Naive thymus-derived CD4-positive, alpha-beta T cell (primary cell): ENCODE measurements at regions not wholly inside any gene's neighbourhood (a gene's known extent, or its start where the extent isn't known, plus 50 kb on each side); places are given as distances from the start of the nearest gene placed in this dataset.

ENCODE experiments used
- ATAC-seq: fragments of 150-1000 bp; cut with Tn5 transposase; 2 replicates; pipeline ENCODE4 v1.10.0; 2021; ENCODE audit warnings: mild to moderate bottlenecking, moderate library complexity
- CTCF ChIA-PET: fragments of 350-600 bp; sonication (Branson Sonifier 250); formaldehyde crosslinking; loops from one replicate; lab custom pipeline; 2021; ENCODE audit warnings: antibody characterized with exemption; lab: Charles Lee
- POLR2A ChIA-PET: fragments of 350-600 bp; sonication (Branson Sonifier 250); formaldehyde crosslinking; loops from one replicate; lab custom pipeline; 2021; ENCODE audit warnings: antibody characterized with exemption, inconsistent platforms; lab: Charles Lee
- DNase-seq, 9 donors: peaks; one replicate each; pipeline versions ENCODE4 v3.0.0 to v3.0.0-alpha.2; 2020 to 2022; ENCODE audit warnings: mixed read lengths in 1 of 9
- H3K27ac ChIP-seq: one replicate; pipeline ENCODE4 v1.7.0; 2013; ENCODE audit warnings: mild to moderate bottlenecking, low read depth, low read length, moderate library complexity
- H3K27me3 ChIP-seq, 2 donors: one replicate each; pipeline ENCODE4 v1.7.0; 2013; ENCODE audit warnings: low read length in 2 of 2, mild to moderate bottlenecking in 2 of 2, moderate library complexity in 2 of 2; ENCODE audit not compliant: control insufficient read depth in 2 of 2, insufficient read depth in 2 of 2
- H3K36me3 ChIP-seq, 3 experiments: 1 replicate in 2 of 3; 2 replicates in 1 of 3; pipeline ENCODE4 v1.7.0; 2013; ENCODE audit warnings: low read length in 3 of 3, mild to moderate bottlenecking in 3 of 3, moderate library complexity in 1 of 3; ENCODE audit not compliant: insufficient read depth in 3 of 3, control insufficient read depth in 2 of 3
- H3K4me1 ChIP-seq, 2 donors: one replicate each; pipeline ENCODE4 v1.7.0; 2013; ENCODE audit warnings: low read length in 2 of 2, mild to moderate bottlenecking in 2 of 2, moderate library complexity in 1 of 2; ENCODE audit not compliant: control insufficient read depth in 2 of 2, insufficient read depth in 2 of 2
- H3K4me3 ChIP-seq: 2 replicates; pipeline ENCODE4 v1.7.0; 2013; ENCODE audit warnings: mild to moderate bottlenecking, low read length
- H3K9me3 ChIP-seq, 3 experiments: 1 replicate in 2 of 3; 2 replicates in 1 of 3; pipeline ENCODE4 v1.7.0; 2013; ENCODE audit warnings: low read length in 3 of 3; ENCODE audit not compliant: control insufficient read depth in 2 of 3
- H3K27ac Mint-ChIP-seq, 9 donors: one replicate each; pipeline ENCODE4 v1.8.0; 2020 to 2022; ENCODE audit warnings: mixed read lengths in 9 of 9, mild to moderate bottlenecking in 8 of 9, moderate library complexity in 5 of 9, inconsistent platforms in 2 of 9
- H3K27me3 Mint-ChIP-seq, 5 donors: one replicate each; pipeline ENCODE4 v1.8.0; 2021 to 2022; ENCODE audit warnings: mixed read lengths in 5 of 5, mild to moderate bottlenecking in 1 of 5
- H3K36me3 Mint-ChIP-seq, 5 donors: one replicate each; pipeline ENCODE4 v1.8.0; 2020 to 2022; ENCODE audit warnings: mixed read lengths in 5 of 5, mild to moderate bottlenecking in 3 of 5, inconsistent platforms in 1 of 5
- H3K4me1 Mint-ChIP-seq, 7 donors: one replicate each; pipeline ENCODE4 v1.8.0; 2020 to 2022; ENCODE audit warnings: mixed read lengths in 7 of 7, mild to moderate bottlenecking in 3 of 7, inconsistent platforms in 1 of 7
- H3K4me3 Mint-ChIP-seq, 10 donors: one replicate each; pipeline ENCODE4 v1.8.0; 2020 to 2022; ENCODE audit warnings: mild to moderate bottlenecking in 10 of 10, mixed read lengths in 10 of 10, moderate library complexity in 6 of 10, inconsistent platforms in 2 of 10
- H3K9me3 Mint-ChIP-seq, 11 donors: one replicate each; pipeline ENCODE4 v1.8.0; 2020 to 2022; ENCODE audit warnings: mixed read lengths in 11 of 11, mild to moderate bottlenecking in 4 of 11, inconsistent platforms in 1 of 11, moderate library complexity in 1 of 11
- intact Hi-C, 2 donors: fragments of 100-400 bp; cut with micrococcal nuclease; formaldehyde crosslinking; loops; one replicate each; pipeline ENCODE4 v1.15.1; 2023

- ChIA-PET POLR2A (no interaction called here), CTCF (no interaction called here)
- H3K4me1 Mint-ChIP-seq: peaks cover 0 to 21% (median 9%) of the 10 kb centered on the region in 7 donors
- ATAC-seq (no peak), DNase-seq (no peak)
- Histone ChIP-seq H3K36me3 (no peaks in the 10 kb centered on the region), H3K27me3 (no peaks in the 10 kb centered on the region), H3K9me3 (no peaks in the 10 kb centered on the region), H3K27ac (no peak overlapping the region), H3K4me1 (peaks cover 0 to 5% of the 10 kb centered on the region in 2 donors), H3K4me3 (no peak overlapping the region)
- H3K27ac Mint-ChIP-seq: peak overlapping the region in 1 of 9 donors; percentile 76
- intact Hi-C loops: no loop called here
- H3K9me3 Mint-ChIP-seq: peaks cover 0 to 1% (median 0%) of the 10 kb centered on the region in 11 donors
- H3K36me3 Mint-ChIP-seq: no peaks in the 10 kb centered on the region
- H3K4me3 Mint-ChIP-seq: no peak overlapping the region
- peaks cover 21 to 51% (median 23%) of the 10 kb centered on the region in 5 donors for H3K27me3 Mint-ChIP-seq
Measured at GRCh38 chr3:45325676-45326075, 62.7 kb upstream of the LARS2 start.

- H3K9me3 Mint-ChIP-seq: peaks cover 0 to 1% (median 0%) of the 10 kb centered on the region in 11 donors
- H3K4me3 ChIP-seq: no peak overlapping the region
- peaks cover 24 to 51% (median 27%) of the 10 kb centered on the region in 5 donors for H3K27me3 Mint-ChIP-seq
- H3K36me3 Mint-ChIP-seq: no peaks in the 10 kb centered on the region
- DNase-seq: peak in 2 of 9 donors; percentile 4 to 19
- intact Hi-C loops: loop anchor here (1.0 to 5.0 kb wide), 2 partner anchors 293 kb away; no protein-coding TSS in a partner anchor
- no peaks in the 10 kb centered on the region for H3K27me3 ChIP-seq
- H3K4me1 ChIP-seq: peaks cover 0 to 5% of the 10 kb centered on the region in 2 donors
- peaks cover 0 to 16% (median 9%) of the 10 kb centered on the region in 7 donors for H3K4me1 Mint-ChIP-seq
- ChIA-PET POLR2A (no interaction called here), CTCF (interaction anchor here (1.8 kb wide), 1 partner anchor 8 kb away, joined by 3 read pairs; no protein-coding TSS in a partner anchor)
- no peak for ATAC-seq
- no peak overlapping the region for H3K4me3 Mint-ChIP-seq
- H3K9me3 ChIP-seq: no peaks in the 10 kb centered on the region
- no peak overlapping the region for H3K27ac ChIP-seq
- no peaks in the 10 kb centered on the region for H3K36me3 ChIP-seq
- peak overlapping the region in 2 of 9 donors; percentile 7 to 12 for H3K27ac Mint-ChIP-seq
Measured at GRCh38 chr3:45329761-45330305, 58.5 kb upstream of the LARS2 start.

- Mint-ChIP-seq H3K27ac (no peak overlapping the region), H3K9me3 (peaks cover 0 to 1% (median 0%) of the 10 kb centered on the region in 11 donors), H3K27me3 (peaks cover 24 to 48% (median 26%) of the 10 kb centered on the region in 5 donors), H3K4me1 (peaks cover 0 to 16% (median 9%) of the 10 kb centered on the region in 7 donors), H3K4me3 (no peak overlapping the region), H3K36me3 (no peaks in the 10 kb centered on the region)
- DNase-seq (no peak), ATAC-seq (no peak)
- ChIA-PET POLR2A (no interaction called here), CTCF (interaction anchor here (1.8 kb wide), 1 partner anchor 9 kb away, joined by 3 read pairs; no protein-coding TSS in a partner anchor)
- no peaks in the 10 kb centered on the region for H3K9me3 ChIP-seq
- peaks cover 0 to 5% of the 10 kb centered on the region in 2 donors for H3K4me1 ChIP-seq
- intact Hi-C loops: loop anchor here (1.0 to 5.0 kb wide), 2 partner anchors 293 kb away; no protein-coding TSS in a partner anchor
- no peak overlapping the region for H3K27ac ChIP-seq
- H3K36me3 ChIP-seq: no peaks in the 10 kb centered on the region
- no peaks in the 10 kb centered on the region for H3K27me3 ChIP-seq
- H3K4me3 ChIP-seq: no peak overlapping the region
Measured at GRCh38 chr3:45330510-45331295, 57.7 kb upstream of the LARS2 start.

- H3K36me3 Mint-ChIP-seq: no peaks in the 10 kb centered on the region
- H3K9me3 ChIP-seq: no peaks in the 10 kb centered on the region
- H3K27ac ChIP-seq: no peak overlapping the region
- no peak overlapping the region for H3K4me3 ChIP-seq
- ChIA-PET POLR2A (no interaction called here), CTCF (no interaction called here)
- H3K27ac Mint-ChIP-seq: peak overlapping the region in 1 of 9 donors; percentile 51
- H3K4me3 Mint-ChIP-seq: no peak overlapping the region
- H3K4me1 ChIP-seq: peaks cover 0 to 5% of the 10 kb centered on the region in 2 donors
- H3K36me3 ChIP-seq: no peaks in the 10 kb centered on the region
- peaks cover 0 to 16% (median 9%) of the 10 kb centered on the region in 7 donors for H3K4me1 Mint-ChIP-seq
- DNase-seq (no peak), ATAC-seq (no peak)
- H3K27me3 Mint-ChIP-seq: peaks cover 15 to 42% (median 22%) of the 10 kb centered on the region in 5 donors
- H3K9me3 Mint-ChIP-seq: peaks cover 0 to 1% (median 0%) of the 10 kb centered on the region in 11 donors
- intact Hi-C loops: loop anchor here in 1 of 2 donors (5.0 kb wide), 1 partner anchor 295 kb away; no protein-coding TSS in a partner anchor
- no peaks in the 10 kb centered on the region for H3K27me3 ChIP-seq
Measured at GRCh38 chr3:45332493-45332892, 55.9 kb upstream of the LARS2 start.

- POLR2A ChIA-PET: no interaction called here
- CTCF ChIA-PET: no interaction called here
- DNase-seq (no peak), ATAC-seq (no peak)
- H3K36me3 ChIP-seq: no peaks in the 10 kb centered on the region
- no peak overlapping the region for H3K4me3 ChIP-seq
- Mint-ChIP-seq H3K27me3 (peaks cover 10 to 39% (median 24%) of the 10 kb centered on the region in 5 donors), H3K4me3 (no peak overlapping the region), H3K27ac (peak overlapping the region in 1 of 9 donors; percentile 51), H3K4me1 (peaks cover 0 to 16% (median 9%) of the 10 kb centered on the region in 7 donors), H3K36me3 (no peaks in the 10 kb centered on the region), H3K9me3 (peaks cover 0 to 1% (median 0%) of the 10 kb centered on the region in 11 donors)
- H3K27me3 ChIP-seq: no peaks in the 10 kb centered on the region
- no peak overlapping the region for H3K27ac ChIP-seq
- intact Hi-C loops: loop anchor here in 1 of 2 donors (5.0 kb wide), 1 partner anchor 296 kb away; no protein-coding TSS in a partner anchor
- H3K4me1 ChIP-seq: peaks cover 0 to 5% of the 10 kb centered on the region in 2 donors
- H3K9me3 ChIP-seq: no peaks in the 10 kb centered on the region
Measured at GRCh38 chr3:45332901-45333407, 55.4 kb upstream of the LARS2 start.

- peaks cover 0 to 5% of the 10 kb centered on the region in 2 donors for H3K4me1 ChIP-seq
- no peak overlapping the region for H3K27ac Mint-ChIP-seq
- peaks cover 0 to 1% (median 0%) of the 10 kb centered on the region in 11 donors for H3K9me3 Mint-ChIP-seq
- ChIA-PET CTCF (no interaction called here), POLR2A (no interaction called here)
- no peak overlapping the region for H3K4me3 ChIP-seq
- no peaks in the 10 kb centered on the region for H3K9me3 ChIP-seq
- H3K27me3 Mint-ChIP-seq: peaks cover 8 to 33% (median 20%) of the 10 kb centered on the region in 5 donors
- no peak overlapping the region for H3K27ac ChIP-seq
- H3K27me3 ChIP-seq: no peaks in the 10 kb centered on the region
- peaks cover 0 to 16% (median 9%) of the 10 kb centered on the region in 7 donors for H3K4me1 Mint-ChIP-seq
- ATAC-seq: no peak
- intact Hi-C loops: loop anchor here in 1 of 2 donors (5.0 kb wide), 1 partner anchor 296 kb away; no protein-coding TSS in a partner anchor
- H3K36me3 ChIP-seq: no peaks in the 10 kb centered on the region
- no peak overlapping the region for H3K4me3 Mint-ChIP-seq
- H3K36me3 Mint-ChIP-seq: no peaks in the 10 kb centered on the region
- no peak for DNase-seq
Measured at GRCh38 chr3:45333549-45333948, 54.8 kb upstream of the LARS2 start.
